ENCODE measurements at regions not wholly inside any gene's neighbourhood (a gene's known extent, or its start where the extent isn't known, plus 50 kb on each side); places are given as distances from the start of the nearest gene placed in this dataset.

GRCh38 chrX:106467943-106468342 is 143.8 kb upstream of the RADX start:
- no peak overlapping the region for H2BK15ac ChIP-seq (ENCODE audit: low read depth, low read length)
- H3K27me3 ChIP-seq (ENCODE audit: control insufficient read depth, insufficient read depth, low read length) = no peaks in the 10 kb centered on the region
- no peak overlapping the region for H2BK120ac ChIP-seq (ENCODE audit: low read depth, low read length)
- H3K9me3 ChIP-seq (ENCODE audit: control insufficient read depth, insufficient read depth, low read length) = no peaks in the 10 kb centered on the region
- no peak overlapping the region for H4K8ac ChIP-seq (ENCODE audit: low read depth in 2 of 2, low read length in 2 of 2)
- H3K56ac ChIP-seq (ENCODE audit: extremely low read depth, insufficient read depth, low read length) = no peak overlapping the region
- CTCF ChIA-PET = no interaction called here
- H3K36me3 ChIP-seq (ENCODE audit: control insufficient read depth, insufficient read depth, low read length) = no peaks in the 10 kb centered on the region
- DNase-seq = no peak
- H4K20me1 ChIP-seq (ENCODE audit: insufficient read depth, low read length) = no peaks in the 10 kb centered on the region
- no peak overlapping the region for H3K4me3 ChIP-seq (ENCODE audit: insufficient read depth, low read depth, low read length)
- H3K23ac ChIP-seq (ENCODE audit: low read depth, low read length) = no peak overlapping the region
- H3K4ac ChIP-seq (ENCODE audit: low read depth, low read length) = no peak overlapping the region
- H2AK5ac ChIP-seq (ENCODE audit: low read depth, low read length) = no peak overlapping the region
- H3K27ac ChIP-seq (ENCODE audit: insufficient read depth, low read length) = no peak overlapping the region
- H3K4me2 ChIP-seq (ENCODE audit: low read depth, low read length) = no peak overlapping the region
- BruUV-seq (replicated peaks) = no TSS peak
- dilution Hi-C loops (cut with HindIII; ENCODE audit: low sequenced_read_pairs, unreplicated experiment) (no loop called here), in situ Hi-C loops (cut with MboI; ENCODE audit: low sequenced_read_pairs) (no loop called here), intact Hi-C loops (cut with micrococcal nuclease) (no loop called here)
- no peak for ATAC-seq (ENCODE audit: low read depth)
- WGBS, 2 experiments (ENCODE audit: extremely low coverage in 2 of 2, insufficient read length in 1 of 2) = 10% methylated on average over 2 of the region's 2 CpGs; no CpG with 5 or more reads in 1 of the 2 experiments
- no peaks in the 10 kb centered on the region for H3K4me1 ChIP-seq (ENCODE audit: control insufficient read depth, insufficient read depth, low read length)
- POLR2A ChIA-PET (ENCODE audit: unreplicated experiment) = no interaction called here
- H2BK5ac ChIP-seq (ENCODE audit: low read depth, low read length, poor library complexity, severe bottlenecking) = no peak overlapping the region
- H3K9ac ChIP-seq (ENCODE audit: low read depth, low read length) = no peak overlapping the region
- no peaks in the 10 kb centered on the region for H3K9me1 ChIP-seq (ENCODE audit: insufficient read depth, low read length)
- H2AFZ ChIP-seq (replicated peaks; ENCODE audit: low read length, poor library complexity) = no peak overlapping the region
- H3K79me1 ChIP-seq (ENCODE audit: low read depth in 1 of 2, low read length in 2 of 2) = no peaks in the 10 kb centered on the region
- TF ChIP-seq SMC3 (IDR thresholded peaks at IDR 0.05; ENCODE audit: low read depth, low read length) = no peak
- no peak overlapping the region for H2AK9ac ChIP-seq (replicated peaks; ENCODE audit: low read depth, low read length, poor library complexity)
- no peak overlapping the region for H3K14ac ChIP-seq (replicated peaks; ENCODE audit: low read depth, low read length)
- H4K5ac ChIP-seq (ENCODE audit: low read depth, low read length) = no peak overlapping the region
- no peak overlapping the region for H3K18ac ChIP-seq (ENCODE audit: low read depth, low read length)
- H2BK20ac ChIP-seq (ENCODE audit: low read depth, low read length) = no peak overlapping the region
- no peak overlapping the region for H4K91ac ChIP-seq (ENCODE audit: insufficient read depth, low read depth, low read length)

Measured in IMR-90 (cell line).